Loucy (cell line): ENCODE measurements at regions not wholly inside any gene's neighbourhood (a gene's known extent, or its start where the extent isn't known, plus 50 kb on each side); places are given as distances from the start of the nearest gene placed in this dataset.

Experiments
- H2AFZ ChIP-seq: fragments of 200-600 bp; sonication (generic); 2 replicates; pipeline ENCODE4 v1.6.0; 2016; ENCODE audit warnings: antibody characterized with exemption, mild to moderate bottlenecking, low read length, moderate library complexity
- H3F3A ChIP-seq: fragments of 200-600 bp; 2 replicates; pipeline ENCODE4 v1.6.0; 2016; ENCODE audit warnings: antibody characterized with exemption, low read depth, mild to moderate bottlenecking
- H3K27me3 ChIP-seq: fragments of 200-600 bp; sonication (generic); 2 replicates; pipeline ENCODE4 v1.6.1; 2014; ENCODE audit warnings: low read length, mild to moderate bottlenecking; ENCODE audit not compliant: insufficient read depth, poor library complexity, severe bottlenecking
- H3K36me3 ChIP-seq: fragments of 200-600 bp; sonication (generic); 2 replicates; pipeline ENCODE4 v1.6.1; 2016; ENCODE audit warnings: low read length; ENCODE audit not compliant: insufficient read depth
- H3K4me1 ChIP-seq: fragments of 200-600 bp; sonication (generic); 2 replicates; pipeline ENCODE4 v1.5.1; 2014; ENCODE audit warnings: low read length, mild to moderate bottlenecking; ENCODE audit not compliant: insufficient read depth, poor library complexity, severe bottlenecking
- H3K4me2 ChIP-seq: fragments of 200-600 bp; sonication (generic); 2 replicates; pipeline ENCODE4 v1.6.0; 2014; ENCODE audit warnings: antibody characterized with exemption, low read length, low read depth, mild to moderate bottlenecking; ENCODE audit not compliant: poor library complexity, severe bottlenecking
- H3K4me3 ChIP-seq: fragments of 200-600 bp; sonication (generic); 2 replicates; pipeline ENCODE4 v1.5.1; 2014; ENCODE audit warnings: low read length, mild to moderate bottlenecking, mixed read lengths; ENCODE audit not compliant: poor library complexity, severe bottlenecking
- H3K79me2 ChIP-seq: fragments of 200-600 bp; sonication (generic); 2 replicates; pipeline ENCODE4 v1.6.1; 2014; ENCODE audit warnings: low read length; ENCODE audit not compliant: insufficient read depth
- H3K9ac ChIP-seq: fragments of 200-600 bp; sonication (generic); 2 replicates; pipeline ENCODE4 v1.6.0; 2014; ENCODE audit warnings: mild to moderate bottlenecking, low read depth, low read length, moderate library complexity; ENCODE audit not compliant: poor library complexity, severe bottlenecking
- H3K9me2 ChIP-seq: fragments of 200-600 bp; sonication (generic); replicated peaks from 2 replicates; pipeline ENCODE4 v1.6.1; 2016; ENCODE audit warnings: low read depth, low read length, mixed read lengths
- H3K9me3 ChIP-seq: fragments of 200-600 bp; sonication (generic); 2 replicates; pipeline ENCODE4 v1.6.1; 2014; ENCODE audit warnings: mild to moderate bottlenecking, antibody characterized with exemption, low read length, low read depth; ENCODE audit not compliant: insufficient read depth
- H4K20me1 ChIP-seq: fragments of 200-600 bp; sonication (generic); 2 replicates; pipeline ENCODE4 v1.6.0; 2014; ENCODE audit warnings: antibody characterized with exemption, low read length, mild to moderate bottlenecking; ENCODE audit not compliant: insufficient read depth, poor library complexity, severe bottlenecking
- EZH2phosphoT487 ChIP-seq: fragments of 200-600 bp; IDR thresholded peaks from 2 replicates; pipeline ENCODE4 v1.6.1; 2018; ENCODE audit warnings: antibody characterized with exemption, mild to moderate bottlenecking, moderate library complexity, borderline replicate concordance
- TF ChIP-seq, protein P1 (sequence below): fragments of 200-600 bp; sonication (generic); conservative IDR thresholded peaks from 2 replicates; pipeline ENCODE4 v1.5.1; 2014; ENCODE audit warnings: mild to moderate bottlenecking, antibody characterized with exemption, low read length

DNA sequence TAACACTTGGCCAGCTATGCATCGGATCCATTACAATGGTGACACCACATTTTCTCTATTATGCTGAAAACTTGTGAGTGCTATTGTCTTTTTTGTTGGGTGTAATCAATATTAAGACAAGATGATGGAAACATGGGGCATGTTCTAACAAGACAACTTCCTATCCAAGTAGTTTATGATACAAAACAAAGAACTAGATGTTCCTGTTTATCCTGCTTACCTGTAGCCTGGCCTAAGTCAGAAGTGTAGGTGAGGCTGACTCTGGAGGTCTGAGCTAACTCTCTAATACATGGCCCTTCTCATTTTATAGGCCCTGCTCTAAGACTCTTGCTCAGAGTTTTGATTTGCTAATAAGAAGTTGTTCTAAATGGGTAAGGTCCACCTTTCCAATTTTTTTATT is 242.4 kb upstream of the STXBP5 start:
- no peaks in the 10 kb centered on the region for H3F3A ChIP-seq
- no peak overlapping the region for H3K4me3 ChIP-seq
- H3K27me3 ChIP-seq: no peaks in the 10 kb centered on the region
- H3K4me1 ChIP-seq: no peaks in the 10 kb centered on the region
- no peaks in the 10 kb centered on the region for H3K79me2 ChIP-seq
- no peaks in the 10 kb centered on the region for H3K36me3 ChIP-seq
- H3K9me3 ChIP-seq: peaks cover 24% of the 10 kb centered on the region; the same call in 1 of the 2 replicates
- no peak overlapping the region for H3K9ac ChIP-seq
- no peak overlapping the region for H2AFZ ChIP-seq
- no peaks in the 10 kb centered on the region for H4K20me1 ChIP-seq
- H3K4me2 ChIP-seq: no peak overlapping the region
- H3K9me2 ChIP-seq: no peaks in the 10 kb centered on the region
- TF ChIP-seq, protein P1, sequence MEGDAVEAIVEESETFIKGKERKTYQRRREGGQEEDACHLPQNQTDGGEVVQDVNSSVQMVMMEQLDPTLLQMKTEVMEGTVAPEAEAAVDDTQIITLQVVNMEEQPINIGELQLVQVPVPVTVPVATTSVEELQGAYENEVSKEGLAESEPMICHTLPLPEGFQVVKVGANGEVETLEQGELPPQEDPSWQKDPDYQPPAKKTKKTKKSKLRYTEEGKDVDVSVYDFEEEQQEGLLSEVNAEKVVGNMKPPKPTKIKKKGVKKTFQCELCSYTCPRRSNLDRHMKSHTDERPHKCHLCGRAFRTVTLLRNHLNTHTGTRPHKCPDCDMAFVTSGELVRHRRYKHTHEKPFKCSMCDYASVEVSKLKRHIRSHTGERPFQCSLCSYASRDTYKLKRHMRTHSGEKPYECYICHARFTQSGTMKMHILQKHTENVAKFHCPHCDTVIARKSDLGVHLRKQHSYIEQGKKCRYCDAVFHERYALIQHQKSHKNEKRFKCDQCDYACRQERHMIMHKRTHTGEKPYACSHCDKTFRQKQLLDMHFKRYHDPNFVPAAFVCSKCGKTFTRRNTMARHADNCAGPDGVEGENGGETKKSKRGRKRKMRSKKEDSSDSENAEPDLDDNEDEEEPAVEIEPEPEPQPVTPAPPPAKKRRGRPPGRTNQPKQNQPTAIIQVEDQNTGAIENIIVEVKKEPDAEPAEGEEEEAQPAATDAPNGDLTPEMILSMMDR: no peak
- no peak for TF ChIP-seq EZH2phosphoT487

DNA sequence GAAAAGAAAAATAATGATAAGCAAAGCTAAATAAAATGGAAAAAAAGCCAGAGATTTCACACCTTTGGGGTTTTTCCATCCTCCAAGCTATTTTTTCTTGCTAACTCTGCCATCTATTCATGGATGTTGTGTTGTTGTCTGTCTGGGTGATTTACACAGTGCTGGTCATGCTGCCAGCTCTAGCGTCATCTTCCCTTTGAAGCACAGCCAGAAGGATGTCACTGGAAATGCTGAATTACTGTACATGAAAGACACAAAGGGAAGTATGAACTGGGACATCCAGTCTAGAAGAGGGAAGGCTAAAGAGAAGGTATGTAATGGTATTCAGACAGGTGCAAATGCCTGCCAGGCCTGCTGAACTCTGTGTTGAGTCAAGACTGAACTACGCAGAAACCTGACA is 241.9 kb upstream of the STXBP5 start:
- Histone ChIP-seq H3K9me3 (peaks cover 24% of the 10 kb centered on the region; the same call in 1 of the 2 replicates), H3K79me2 (no peaks in the 10 kb centered on the region), H2AFZ (no peak overlapping the region), H3K9ac (no peak overlapping the region), H3K4me1 (no peaks in the 10 kb centered on the region), H3K4me2 (no peak overlapping the region), H3K36me3 (no peaks in the 10 kb centered on the region), H3K4me3 (no peak overlapping the region), H3K9me2 (no peaks in the 10 kb centered on the region), H4K20me1 (no peaks in the 10 kb centered on the region), H3K27me3 (no peaks in the 10 kb centered on the region), H3F3A (no peaks in the 10 kb centered on the region)
- TF ChIP-seq, protein P1: no peak
- no peak for TF ChIP-seq EZH2phosphoT487

DNA sequence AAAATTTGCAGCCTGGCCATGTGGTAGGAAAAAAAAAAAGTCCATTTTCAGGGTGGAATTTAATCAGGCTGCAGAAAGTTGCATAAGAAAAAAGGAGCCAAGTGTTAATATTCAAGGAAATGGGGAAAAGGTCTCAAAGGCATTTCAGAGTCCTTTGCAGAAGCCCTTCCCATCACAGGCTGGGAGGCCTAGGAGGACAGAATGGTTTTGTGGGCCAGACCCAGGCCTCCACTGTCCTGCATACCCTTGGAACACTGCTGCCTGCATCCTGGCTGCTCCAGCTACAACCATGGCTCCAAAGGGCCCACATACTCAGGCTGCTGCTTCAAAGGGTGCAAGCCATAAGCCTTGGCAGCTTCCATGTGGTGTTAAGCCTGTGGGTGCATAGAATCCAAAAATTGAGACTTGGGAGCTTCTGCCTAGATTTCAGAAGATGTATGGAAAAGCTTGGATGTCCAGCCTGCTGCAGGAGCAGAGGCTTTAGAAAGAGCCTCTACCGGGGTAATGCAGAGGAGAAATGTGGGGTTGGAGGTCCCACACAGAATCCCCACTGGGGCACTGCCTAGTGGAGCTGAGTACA is 239.0 kb upstream of the STXBP5 start:
- Histone ChIP-seq H3K4me1 (no peaks in the 10 kb centered on the region), H3K9me2 (no peaks in the 10 kb centered on the region), H3K4me3 (no peak overlapping the region), H2AFZ (no peak overlapping the region), H3F3A (no peaks in the 10 kb centered on the region), H3K27me3 (no peaks in the 10 kb centered on the region), H3K9ac (no peak overlapping the region), H3K4me2 (no peak overlapping the region), H3K9me3 (peaks cover 24% of the 10 kb centered on the region; the same call in 1 of the 2 replicates), H3K79me2 (no peaks in the 10 kb centered on the region), H3K36me3 (no peaks in the 10 kb centered on the region), H4K20me1 (no peaks in the 10 kb centered on the region)
- TF ChIP-seq, protein P1: no peak
- no peak for TF ChIP-seq EZH2phosphoT487
